ENCODE measurements at regions not wholly inside any gene's neighbourhood (a gene's known extent, or its start where the extent isn't known, plus 50 kb on each side); places are given as distances from the start of the nearest gene placed in this dataset.

- no peak for DNase-seq (ENCODE audit: low read depth, low spot score)
- no peak overlapping the region for H3K4me3 ChIP-seq (ENCODE audit: low read depth, low read length)
- peaks cover 9% of the 10 kb centered on the region for H3K9me3 ChIP-seq (ENCODE audit: control insufficient read depth, insufficient read depth, low read length)
- no peak for TF ChIP-seq CTCF (IDR thresholded peaks at IDR 0.05; ENCODE audit: low read depth, low read length)
- POLR2A ChIA-PET, result no interaction called here
- no peak overlapping the region for H3K27ac ChIP-seq (ENCODE audit: low read depth, low read length)
- CTCF ChIA-PET, result no interaction called here
- H3K27me3 ChIP-seq (ENCODE audit: control insufficient read depth, insufficient read depth, low read length), result no peaks in the 10 kb centered on the region
These were observed 394.5 kb upstream of the SLC35B3 start for GRCh38 chr6:8829796-8830195.

GRCh38 chr6:8829296-8829695 is 394.0 kb upstream of the SLC35B3 start:
- CTCF ChIA-PET, result no interaction called here
- no peak for TF ChIP-seq CTCF (IDR thresholded peaks at IDR 0.05; ENCODE audit: low read depth, low read length)
- Histone ChIP-seq H3K27ac (ENCODE audit: low read depth, low read length) (no peak overlapping the region), H3K27me3 (ENCODE audit: control insufficient read depth, insufficient read depth, low read length) (no peaks in the 10 kb centered on the region), H3K4me3 (ENCODE audit: low read depth, low read length) (no peak overlapping the region), H3K9me3 (ENCODE audit: control insufficient read depth, insufficient read depth, low read length) (peaks cover 9% of the 10 kb centered on the region)
- POLR2A ChIA-PET, result no interaction called here
- no peak for DNase-seq (ENCODE audit: low read depth, low spot score)

- CTCF ChIA-PET, result no interaction called here
These were observed 393.0 kb upstream of the SLC35B3 start for GRCh38 chr6:8828376-8828775.

GRCh38 chr6:8825726-8826125 is 390.4 kb upstream of the SLC35B3 start:
- ChIA-PET CTCF (no interaction called here), POLR2A (no interaction called here)
- no peak for DNase-seq (ENCODE audit: low read depth, low spot score)
- Histone ChIP-seq H3K9me3 (ENCODE audit: control insufficient read depth, insufficient read depth, low read length) (peaks cover 5% of the 10 kb centered on the region), H3K27ac (ENCODE audit: low read depth, low read length) (no peak overlapping the region), H3K27me3 (ENCODE audit: control insufficient read depth, insufficient read depth, low read length) (no peaks in the 10 kb centered on the region), H3K4me3 (ENCODE audit: low read depth, low read length) (no peak overlapping the region)
- no peak for TF ChIP-seq CTCF (IDR thresholded peaks at IDR 0.05; ENCODE audit: low read depth, low read length)

More at GRCh38 chr6:8828376-8828775, 393.0 kb upstream of the SLC35B3 start:
- POLR2A ChIA-PET, result no interaction called here
- no peak for DNase-seq (ENCODE audit: low read depth, low spot score)
- H3K27me3 ChIP-seq (ENCODE audit: control insufficient read depth, insufficient read depth, low read length), result no peaks in the 10 kb centered on the region
- H3K4me3 ChIP-seq (ENCODE audit: low read depth, low read length), result no peak overlapping the region
- no peak overlapping the region for H3K27ac ChIP-seq (ENCODE audit: low read depth, low read length)
- no peak for TF ChIP-seq CTCF (IDR thresholded peaks at IDR 0.05; ENCODE audit: low read depth, low read length)
- peaks cover 9% of the 10 kb centered on the region for H3K9me3 ChIP-seq (ENCODE audit: control insufficient read depth, insufficient read depth, low read length)

- TF ChIP-seq CTCF (IDR thresholded peaks at IDR 0.05; ENCODE audit: low read depth, low read length), result no peak
- no peak overlapping the region for H3K27ac ChIP-seq (ENCODE audit: low read depth, low read length)
- CTCF ChIA-PET, result no interaction called here
- POLR2A ChIA-PET, result no interaction called here
- no peak overlapping the region for H3K4me3 ChIP-seq (ENCODE audit: low read depth, low read length)
- H3K9me3 ChIP-seq (ENCODE audit: control insufficient read depth, insufficient read depth, low read length), result no peaks in the 10 kb centered on the region; the same call in none of the 2 replicates
- no peak for DNase-seq (ENCODE audit: low read depth, low spot score)
- no peaks in the 10 kb centered on the region for H3K27me3 ChIP-seq (ENCODE audit: control insufficient read depth, insufficient read depth, low read length)
These were observed 386.6 kb upstream of the SLC35B3 start for GRCh38 chr6:8821981-8822381.
